K562 (cell line): ENCODE measurements at regions not wholly inside any gene's neighbourhood (a gene's known extent, or its start where the extent isn't known, plus 50 kb on each side); places are given as distances from the start of the nearest gene placed in this dataset.

Experiments
- BRCA1 ChIP-seq, 2 experiments: fragments of 450-650 bp in 1 of 2; sonication (generic) in 1 of 2; formaldehyde crosslinking in 1 of 2; IDR thresholded peaks; 2 replicates each; pipeline versions ENCODE4 v1.5.0 to v1.6.1; 2017 to 2020; ENCODE audit warnings: mild to moderate bottlenecking in 1 of 2, missing genetic modification reagents in 1 of 2
- HDAC1 ChIP-seq, 2 experiments: fragments of 450-650 bp; IDR thresholded peaks; 2 replicates each; pipeline ENCODE4 v1.6.1; 2016 to 2017; ENCODE audit warnings: inconsistent platforms in 1 of 2, mild to moderate bottlenecking in 1 of 2, moderate library complexity in 1 of 2
- MTA3 ChIP-seq: fragments of 450-650 bp; formaldehyde crosslinking; IDR thresholded peaks from 2 replicates; pipeline ENCODE4 v1.6.1; 2017; ENCODE audit warnings: mild to moderate bottlenecking, borderline replicate concordance
- SP1 ChIP-seq: sonication (generic); formaldehyde crosslinking; IDR thresholded peaks from 2 replicates; pipeline ENCODE4 v1.8.1; 2022; ENCODE audit warnings: mild to moderate bottlenecking, missing genetic modification reagents
- TF ChIP-seq, protein P1 (sequence below): sonication (generic); IDR thresholded peaks from 2 replicates; pipeline ENCODE4 v1.6.1; 2016
- TF ChIP-seq, protein P2 (sequence below): fragments of 450-650 bp; formaldehyde crosslinking; IDR thresholded peaks from 2 replicates; pipeline ENCODE4 v1.4.0; 2022; ENCODE audit warnings: missing genetic modification characterization
- TF ChIP-seq, protein P3 (sequence below): sonication (generic); formaldehyde crosslinking; IDR thresholded peaks from 2 replicates; pipeline ENCODE4 v1.8.1; 2023; ENCODE audit warnings: mild to moderate bottlenecking, missing genetic modification reagents

DNA sequence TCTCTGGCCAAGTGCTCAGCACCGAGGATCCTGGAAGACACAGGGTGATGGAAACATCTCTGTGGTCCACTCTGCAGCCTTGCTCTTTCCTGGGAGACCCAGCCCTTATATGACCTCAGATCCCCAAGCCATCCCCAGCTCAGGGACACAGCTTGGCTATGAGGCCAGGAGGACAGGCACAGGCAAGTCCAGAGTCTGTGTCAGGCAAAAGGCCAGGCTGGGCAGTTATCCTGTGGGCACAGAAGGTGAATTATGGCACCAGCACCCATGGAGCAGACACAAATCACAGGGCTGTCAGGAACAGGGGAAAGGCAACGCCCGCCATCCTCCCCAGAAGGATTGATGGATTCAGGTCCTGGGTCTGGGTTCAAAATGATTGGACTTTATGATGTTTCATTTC lies 52.1 kb upstream of the SCMH1 start (continued):
- TF ChIP-seq, protein P1, sequence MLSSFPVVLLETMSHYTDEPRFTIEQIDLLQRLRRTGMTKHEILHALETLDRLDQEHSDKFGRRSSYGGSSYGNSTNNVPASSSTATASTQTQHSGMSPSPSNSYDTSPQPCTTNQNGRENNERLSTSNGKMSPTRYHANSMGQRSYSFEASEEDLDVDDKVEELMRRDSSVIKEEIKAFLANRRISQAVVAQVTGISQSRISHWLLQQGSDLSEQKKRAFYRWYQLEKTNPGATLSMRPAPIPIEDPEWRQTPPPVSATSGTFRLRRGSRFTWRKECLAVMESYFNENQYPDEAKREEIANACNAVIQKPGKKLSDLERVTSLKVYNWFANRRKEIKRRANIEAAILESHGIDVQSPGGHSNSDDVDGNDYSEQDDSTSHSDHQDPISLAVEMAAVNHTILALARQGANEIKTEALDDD, result no peak
- no peak for TF ChIP-seq HDAC1 (IDR thresholded peaks at IDR 0.05)
- TF ChIP-seq, protein P2, sequence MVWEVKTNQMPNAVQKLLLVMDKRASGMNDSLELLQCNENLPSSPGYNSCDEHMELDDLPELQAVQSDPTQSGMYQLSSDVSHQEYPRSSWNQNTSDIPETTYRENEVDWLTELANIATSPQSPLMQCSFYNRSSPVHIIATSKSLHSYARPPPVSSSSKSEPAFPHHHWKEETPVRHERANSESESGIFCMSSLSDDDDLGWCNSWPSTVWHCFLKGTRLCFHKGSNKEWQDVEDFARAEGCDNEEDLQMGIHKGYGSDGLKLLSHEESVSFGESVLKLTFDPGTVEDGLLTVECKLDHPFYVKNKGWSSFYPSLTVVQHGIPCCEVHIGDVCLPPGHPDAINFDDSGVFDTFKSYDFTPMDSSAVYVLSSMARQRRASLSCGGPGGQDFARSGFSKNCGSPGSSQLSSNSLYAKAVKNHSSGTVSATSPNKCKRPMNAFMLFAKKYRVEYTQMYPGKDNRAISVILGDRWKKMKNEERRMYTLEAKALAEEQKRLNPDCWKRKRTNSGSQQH (CRISPR knock-in tag), result no peak
- TF ChIP-seq SP1 (CRISPR knock-in tag), result no peak
- TF ChIP-seq BRCA1 (IDR thresholded peaks at IDR 0.05), result no peak
- no peak for TF ChIP-seq BRCA1 (CRISPR knock-in tag; IDR thresholded peaks at IDR 0.05)
- TF ChIP-seq, protein P3, sequence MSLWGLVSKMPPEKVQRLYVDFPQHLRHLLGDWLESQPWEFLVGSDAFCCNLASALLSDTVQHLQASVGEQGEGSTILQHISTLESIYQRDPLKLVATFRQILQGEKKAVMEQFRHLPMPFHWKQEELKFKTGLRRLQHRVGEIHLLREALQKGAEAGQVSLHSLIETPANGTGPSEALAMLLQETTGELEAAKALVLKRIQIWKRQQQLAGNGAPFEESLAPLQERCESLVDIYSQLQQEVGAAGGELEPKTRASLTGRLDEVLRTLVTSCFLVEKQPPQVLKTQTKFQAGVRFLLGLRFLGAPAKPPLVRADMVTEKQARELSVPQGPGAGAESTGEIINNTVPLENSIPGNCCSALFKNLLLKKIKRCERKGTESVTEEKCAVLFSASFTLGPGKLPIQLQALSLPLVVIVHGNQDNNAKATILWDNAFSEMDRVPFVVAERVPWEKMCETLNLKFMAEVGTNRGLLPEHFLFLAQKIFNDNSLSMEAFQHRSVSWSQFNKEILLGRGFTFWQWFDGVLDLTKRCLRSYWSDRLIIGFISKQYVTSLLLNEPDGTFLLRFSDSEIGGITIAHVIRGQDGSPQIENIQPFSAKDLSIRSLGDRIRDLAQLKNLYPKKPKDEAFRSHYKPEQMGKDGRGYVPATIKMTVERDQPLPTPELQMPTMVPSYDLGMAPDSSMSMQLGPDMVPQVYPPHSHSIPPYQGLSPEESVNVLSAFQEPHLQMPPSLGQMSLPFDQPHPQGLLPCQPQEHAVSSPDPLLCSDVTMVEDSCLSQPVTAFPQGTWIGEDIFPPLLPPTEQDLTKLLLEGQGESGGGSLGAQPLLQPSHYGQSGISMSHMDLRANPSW (CRISPR knock-in tag), result no peak
- TF ChIP-seq MTA3, result no peak
